Activated CD4-positive, alpha-beta T cell treated with anti-CD3 and anti-CD28 coated beads for 36 hours (primary cell): ENCODE measurements at regions not wholly inside any gene's neighbourhood (a gene's known extent, or its start where the extent isn't known, plus 50 kb on each side); places are given as distances from the start of the nearest gene placed in this dataset.

Source experiments
- ATAC-seq: fragments of 200-7000 bp; cut with Tn5 transposase; one replicate; pipeline ENCODE4 v1.10.0; 2021; ENCODE audit warnings: mild to moderate bottlenecking, moderate library complexity
- CTCF ChIA-PET: fragments of 350-600 bp; sonication (Branson Sonifier 250); formaldehyde crosslinking; loops from one replicate; lab custom pipeline; 2021; ENCODE audit warnings: antibody characterized with exemption; lab: Charles Lee
- POLR2A ChIA-PET: fragments of 350-600 bp; sonication (Branson Sonifier 250); formaldehyde crosslinking; loops from one replicate; lab custom pipeline; 2021; ENCODE audit warnings: antibody characterized with exemption, inconsistent platforms; lab: Charles Lee
- DNase-seq: peaks from one replicate; pipeline ENCODE4 v3.0.0-alpha.2; 2020
- H3K27ac Mint-ChIP-seq: one replicate; pipeline ENCODE4 v1.8.0; 2021; ENCODE audit warnings: mixed read lengths
- H3K27me3 Mint-ChIP-seq: one replicate; pipeline ENCODE4 v1.8.0; 2021; ENCODE audit warnings: mixed read lengths
- H3K36me3 Mint-ChIP-seq: one replicate; pipeline ENCODE4 v1.8.0; 2021; ENCODE audit warnings: low read depth, mixed read lengths
- H3K4me1 Mint-ChIP-seq: one replicate; pipeline ENCODE4 v1.8.0; 2021; ENCODE audit warnings: mixed read lengths
- H3K4me3 Mint-ChIP-seq: one replicate; pipeline ENCODE4 v1.8.0; 2021; ENCODE audit warnings: mild to moderate bottlenecking, moderate library complexity, mixed read lengths
- H3K9me3 Mint-ChIP-seq: one replicate; pipeline ENCODE4 v1.8.0; 2021; ENCODE audit warnings: low read depth, mixed read lengths
- intact Hi-C, 2 experiments: fragments of 100-400 bp; cut with DNase I in 1 of 2; cut with micrococcal nuclease in 1 of 2; formaldehyde crosslinking; loops; one replicate each; pipeline versions ENCODE4 v1.14.2 to v1.15.1; 2022 to 2024; cut with DNase I, micrococcal nuclease

GRCh38 chr6:125499535-125499934 lies 197.8 kb upstream of the HDDC2 start:
- Mint-ChIP-seq H3K27me3 (peaks cover 4% of the 10 kb centered on the region), H3K4me3 (no peak overlapping the region), H3K9me3 (no peaks in the 10 kb centered on the region), H3K27ac (no peak overlapping the region), H3K4me1 (no peaks in the 10 kb centered on the region), H3K36me3 (no peaks in the 10 kb centered on the region)
- ChIA-PET POLR2A (no interaction called here), CTCF (interaction anchor here (0.8 kb wide), 1 partner anchor 8 kb away, joined by 3 read pairs; no protein-coding TSS in a partner anchor)
- no peak for DNase-seq
- no peak for ATAC-seq
- intact Hi-C loops: no loop called here

DNA sequence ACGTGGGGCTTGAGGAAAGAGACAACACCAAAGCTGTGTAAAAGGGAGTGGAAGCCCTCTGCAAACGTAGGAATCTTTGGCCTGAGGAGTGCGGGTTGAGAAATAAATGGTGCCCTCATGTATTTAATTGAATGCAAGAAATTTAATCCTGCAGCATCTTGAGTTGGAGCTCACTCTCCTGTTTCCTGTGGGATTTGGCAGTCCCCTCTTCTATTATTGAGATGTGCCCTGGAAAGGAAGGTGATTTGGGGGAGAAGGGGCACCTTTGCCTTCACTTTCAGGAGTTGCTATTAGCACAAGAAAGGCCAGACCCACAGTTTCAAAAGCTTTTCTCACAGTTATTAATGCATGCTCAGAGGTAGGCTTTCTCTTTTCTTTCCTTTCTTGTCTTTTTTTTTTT lies 201.4 kb upstream of the HDDC2 start:
- H3K4me3 Mint-ChIP-seq: no peak overlapping the region
- POLR2A ChIA-PET: no interaction called here
- ATAC-seq (no peak), DNase-seq (no peak)
- CTCF ChIA-PET: interaction anchor here (0.6 to 0.9 kb wide), 2 partner anchors 247 to 524 kb away, joined by 3 read pairs; no protein-coding TSS in a partner anchor
- peaks cover 6% of the 10 kb centered on the region for H3K27me3 Mint-ChIP-seq
- H3K4me1 Mint-ChIP-seq: no peaks in the 10 kb centered on the region
- H3K27ac Mint-ChIP-seq: no peak overlapping the region
- H3K9me3 Mint-ChIP-seq: no peaks in the 10 kb centered on the region
- H3K36me3 Mint-ChIP-seq: no peaks in the 10 kb centered on the region
- intact Hi-C loops: no loop called here

GRCh38 chr6:125507987-125508655 lies 206.4 kb upstream of the HDDC2 start:
- intact Hi-C loops: no loop called here
- H3K9me3 Mint-ChIP-seq: no peaks in the 10 kb centered on the region
- H3K4me3 Mint-ChIP-seq: no peak overlapping the region
- H3K4me1 Mint-ChIP-seq: no peaks in the 10 kb centered on the region
- H3K36me3 Mint-ChIP-seq: no peaks in the 10 kb centered on the region
- ATAC-seq (no peak), DNase-seq (no peak)
- peaks cover 3% of the 10 kb centered on the region for H3K27me3 Mint-ChIP-seq
- H3K27ac Mint-ChIP-seq: no peak overlapping the region
- CTCF ChIA-PET: no interaction called here
- POLR2A ChIA-PET: no interaction called here

GRCh38 chr6:125508793-125509192 lies 207.0 kb upstream of the HDDC2 start:
- ATAC-seq: no peak
- ChIA-PET POLR2A (no interaction called here), CTCF (no interaction called here)
- Mint-ChIP-seq H3K4me1 (no peaks in the 10 kb centered on the region), H3K9me3 (no peaks in the 10 kb centered on the region), H3K4me3 (no peak overlapping the region), H3K27ac (no peak overlapping the region), H3K36me3 (no peaks in the 10 kb centered on the region), H3K27me3 (peaks cover 3% of the 10 kb centered on the region)
- intact Hi-C loops: no loop called here
- DNase-seq: no peak

DNA sequence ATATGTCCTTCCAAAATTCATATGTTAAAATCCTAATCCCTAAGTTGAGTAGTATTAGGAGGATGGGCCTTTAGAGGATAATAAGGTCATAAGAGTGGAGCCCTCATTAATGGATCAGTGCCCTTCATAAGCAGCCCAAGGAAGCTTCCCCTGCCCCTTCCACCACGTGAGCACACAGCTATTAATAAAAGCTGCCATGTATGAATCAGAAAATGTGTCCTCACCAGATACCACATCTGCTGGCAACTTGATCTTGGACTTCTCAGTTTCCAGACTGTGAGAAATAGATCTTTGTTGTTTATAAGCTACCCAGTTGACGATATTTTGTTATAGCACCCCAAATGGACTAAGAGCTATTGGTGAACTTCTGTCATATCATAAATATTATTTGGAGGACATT lies 207.7 kb upstream of the HDDC2 start:
- H3K4me1 Mint-ChIP-seq: no peaks in the 10 kb centered on the region

GRCh38 chr6:125510405-125510804 lies 208.6 kb upstream of the HDDC2 start:
- ATAC-seq (no peak), DNase-seq (no peak)
- no peaks in the 10 kb centered on the region for H3K36me3 Mint-ChIP-seq
- H3K27me3 Mint-ChIP-seq: peaks cover 5% of the 10 kb centered on the region
- no peak overlapping the region for H3K27ac Mint-ChIP-seq
- POLR2A ChIA-PET: no interaction called here
- intact Hi-C loops: loop anchor here (5.0 to 10.0 kb wide), 3 partner anchors 242 to 257 kb away; no protein-coding TSS in a partner anchor
- no peaks in the 10 kb centered on the region for H3K9me3 Mint-ChIP-seq
- H3K4me1 Mint-ChIP-seq: no peaks in the 10 kb centered on the region
- CTCF ChIA-PET: no interaction called here
- H3K4me3 Mint-ChIP-seq: no peak overlapping the region

More for the DNA sequence above, 207.7 kb upstream of the HDDC2 start:
- ChIA-PET POLR2A (no interaction called here), CTCF (no interaction called here)
- ATAC-seq (no peak), DNase-seq (no peak)
- no peak overlapping the region for H3K4me3 Mint-ChIP-seq
- H3K27ac Mint-ChIP-seq: no peak overlapping the region
- H3K9me3 Mint-ChIP-seq: no peaks in the 10 kb centered on the region
- intact Hi-C loops: no loop called here
- no peaks in the 10 kb centered on the region for H3K36me3 Mint-ChIP-seq
- H3K27me3 Mint-ChIP-seq: peaks cover 3% of the 10 kb centered on the region

GRCh38 chr6:125511809-125512396 lies 210.1 kb upstream of the HDDC2 start:
- intact Hi-C loops: loop anchor here (5.0 to 10.0 kb wide), 3 partner anchors 240 to 255 kb away; no protein-coding TSS in a partner anchor

GRCh38 chr6:125512621-125513020 lies 210.9 kb upstream of the HDDC2 start:
- Mint-ChIP-seq H3K36me3 (no peaks in the 10 kb centered on the region), H3K27me3 (peaks cover 4% of the 10 kb centered on the region), H3K27ac (no peak overlapping the region), H3K4me3 (no peak overlapping the region), H3K9me3 (peaks cover 2% of the 10 kb centered on the region), H3K4me1 (no peaks in the 10 kb centered on the region)
- DNase-seq: no peak
- ChIA-PET CTCF (no interaction called here), POLR2A (no interaction called here)
- no peak for ATAC-seq
- intact Hi-C loops: loop anchor here (5.0 to 10.0 kb wide), 3 partner anchors 240 to 255 kb away; no protein-coding TSS in a partner anchor

More at GRCh38 chr6:125511809-125512396, 210.1 kb upstream of the HDDC2 start:
- ChIA-PET POLR2A (no interaction called here), CTCF (no interaction called here)
- DNase-seq: no peak
- H3K4me3 Mint-ChIP-seq: no peak overlapping the region
- ATAC-seq: no peak
- H3K9me3 Mint-ChIP-seq: peaks cover 2% of the 10 kb centered on the region
- H3K36me3 Mint-ChIP-seq: no peaks in the 10 kb centered on the region
- H3K27me3 Mint-ChIP-seq: peaks cover 4% of the 10 kb centered on the region
- H3K4me1 Mint-ChIP-seq: no peaks in the 10 kb centered on the region
- H3K27ac Mint-ChIP-seq: no peak overlapping the region

- intact Hi-C loops: loop anchor here (5.0 to 10.0 kb wide), 3 partner anchors 238 to 253 kb away; no protein-coding TSS in a partner anchor
- Mint-ChIP-seq H3K36me3 (no peaks in the 10 kb centered on the region), H3K27ac (no peak overlapping the region), H3K4me3 (no peak overlapping the region), H3K4me1 (no peaks in the 10 kb centered on the region), H3K27me3 (peaks cover 4% of the 10 kb centered on the region), H3K9me3 (peaks cover 2% of the 10 kb centered on the region)
- POLR2A ChIA-PET: no interaction called here
- DNase-seq: no peak
- CTCF ChIA-PET: no interaction called here
- ATAC-seq: no peak
Observed at GRCh38 chr6:125513978-125514377, 212.2 kb upstream of the HDDC2 start.

- no peak overlapping the region for H3K4me3 Mint-ChIP-seq
- peaks cover 2% of the 10 kb centered on the region for H3K9me3 Mint-ChIP-seq
- no peak for ATAC-seq
- ChIA-PET CTCF (interaction anchor here (0.6 kb wide), 1 partner anchor 205 kb away, joined by 3 read pairs; no protein-coding TSS in a partner anchor), POLR2A (no interaction called here)
- no peaks in the 10 kb centered on the region for H3K36me3 Mint-ChIP-seq
- intact Hi-C loops: loop anchor here in 1 of 2 experiments (10.0 kb wide), 1 partner anchor 238 kb away; no protein-coding TSS in a partner anchor
- no peak for DNase-seq
- H3K27me3 Mint-ChIP-seq: peaks cover 12% of the 10 kb centered on the region
- H3K4me1 Mint-ChIP-seq: no peaks in the 10 kb centered on the region
- no peak overlapping the region for H3K27ac Mint-ChIP-seq
Observed at GRCh38 chr6:125516644-125517043, 214.9 kb upstream of the HDDC2 start.

DNA sequence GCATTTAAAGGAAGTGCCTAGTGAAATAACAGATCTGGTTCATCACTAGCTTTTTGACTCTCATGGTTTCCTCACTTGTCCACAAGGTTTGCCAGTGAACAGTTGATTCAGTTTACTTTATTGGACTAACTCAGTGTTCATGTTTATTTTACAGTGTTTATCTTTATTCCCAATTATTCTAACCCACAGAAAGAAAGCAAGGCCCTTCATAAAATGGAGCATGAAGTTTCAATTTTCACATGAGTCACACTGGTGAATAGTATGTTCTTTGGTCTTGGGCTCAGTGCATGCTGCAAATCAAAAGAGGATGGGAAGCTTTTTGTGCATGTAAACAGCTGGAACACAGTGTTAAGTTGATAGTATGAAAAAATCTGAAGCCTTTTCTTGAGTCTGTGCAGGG lies 217.6 kb upstream of the HDDC2 start:
- Mint-ChIP-seq H3K27ac (no peak overlapping the region), H3K4me1 (no peaks in the 10 kb centered on the region), H3K27me3 (peaks cover 14% of the 10 kb centered on the region), H3K9me3 (peaks cover 2% of the 10 kb centered on the region), H3K36me3 (no peaks in the 10 kb centered on the region), H3K4me3 (no peak overlapping the region)
- ATAC-seq (no peak), DNase-seq (no peak)
- intact Hi-C loops: loop anchor here in 1 of 2 experiments (10.0 kb wide), 1 partner anchor 235 kb away; no protein-coding TSS in a partner anchor
- CTCF ChIA-PET: interaction anchor here (1.4 kb wide), 1 partner anchor 10 kb away, joined by 3 read pairs; no protein-coding TSS in a partner anchor
- POLR2A ChIA-PET: no interaction called here

- no peak for ATAC-seq
- H3K36me3 Mint-ChIP-seq: no peaks in the 10 kb centered on the region
- ChIA-PET POLR2A (no interaction called here), CTCF (no interaction called here)
- no peaks in the 10 kb centered on the region for H3K4me1 Mint-ChIP-seq
- no peaks in the 10 kb centered on the region for H3K9me3 Mint-ChIP-seq
- H3K4me3 Mint-ChIP-seq: no peak overlapping the region
- no peak for DNase-seq
- intact Hi-C loops: no loop called here
- no peak overlapping the region for H3K27ac Mint-ChIP-seq
- H3K27me3 Mint-ChIP-seq: peaks cover 25% of the 10 kb centered on the region
Observed at GRCh38 chr6:125524356-125524755, 222.6 kb upstream of the HDDC2 start.
